Loucy (cell line): ENCODE measurements at regions not wholly inside any gene's neighbourhood (a gene's known extent, or its start where the extent isn't known, plus 50 kb on each side); places are given as distances from the start of the nearest gene placed in this dataset.

ENCODE experiments used
- EZH2phosphoT487 ChIP-seq: fragments of 200-600 bp; IDR thresholded peaks from 2 replicates; pipeline ENCODE4 v1.6.1; 2018; ENCODE audit warnings: antibody characterized with exemption, mild to moderate bottlenecking, moderate library complexity, borderline replicate concordance
- TF ChIP-seq, protein P1 (sequence below): fragments of 200-600 bp; sonication (generic); conservative IDR thresholded peaks from 2 replicates; pipeline ENCODE4 v1.5.1; 2014; ENCODE audit warnings: mild to moderate bottlenecking, antibody characterized with exemption, low read length

- TF ChIP-seq, protein P1, sequence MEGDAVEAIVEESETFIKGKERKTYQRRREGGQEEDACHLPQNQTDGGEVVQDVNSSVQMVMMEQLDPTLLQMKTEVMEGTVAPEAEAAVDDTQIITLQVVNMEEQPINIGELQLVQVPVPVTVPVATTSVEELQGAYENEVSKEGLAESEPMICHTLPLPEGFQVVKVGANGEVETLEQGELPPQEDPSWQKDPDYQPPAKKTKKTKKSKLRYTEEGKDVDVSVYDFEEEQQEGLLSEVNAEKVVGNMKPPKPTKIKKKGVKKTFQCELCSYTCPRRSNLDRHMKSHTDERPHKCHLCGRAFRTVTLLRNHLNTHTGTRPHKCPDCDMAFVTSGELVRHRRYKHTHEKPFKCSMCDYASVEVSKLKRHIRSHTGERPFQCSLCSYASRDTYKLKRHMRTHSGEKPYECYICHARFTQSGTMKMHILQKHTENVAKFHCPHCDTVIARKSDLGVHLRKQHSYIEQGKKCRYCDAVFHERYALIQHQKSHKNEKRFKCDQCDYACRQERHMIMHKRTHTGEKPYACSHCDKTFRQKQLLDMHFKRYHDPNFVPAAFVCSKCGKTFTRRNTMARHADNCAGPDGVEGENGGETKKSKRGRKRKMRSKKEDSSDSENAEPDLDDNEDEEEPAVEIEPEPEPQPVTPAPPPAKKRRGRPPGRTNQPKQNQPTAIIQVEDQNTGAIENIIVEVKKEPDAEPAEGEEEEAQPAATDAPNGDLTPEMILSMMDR = no peak
- no peak for TF ChIP-seq EZH2phosphoT487
These were observed 176.4 kb downstream of the AXIN2 start for GRCh38 chr17:65385071-65385470.
